RWPE1 (cell line): ENCODE measurements at regions not wholly inside any gene's neighbourhood (a gene's known extent, or its start where the extent isn't known, plus 50 kb on each side); places are given as distances from the start of the nearest gene placed in this dataset.

Experiments
- CTCF ChIA-PET: fragments of 350-600 bp; sonication (Branson Sonifier 250); formaldehyde crosslinking; extraction: SDS; loops from one replicate; lab custom pipeline; 2021; lab: Yijun Ruan, JAX
- POLR2A ChIA-PET: fragments of 400-600 bp; formaldehyde crosslinking; extraction: SDS; loops from one replicate; lab custom pipeline; 2020; ENCODE audit warnings: antibody characterized with exemption; ENCODE audit not compliant: low non-redundant PET; lab: Yijun Ruan, JAX
- DNase-seq: peaks from one replicate; pipeline ENCODE4 v3.0.0; 2012; ENCODE audit warnings: low spot score
- H3K27ac ChIP-seq: fragments of 450-650 bp; 2 replicates; pipeline ENCODE4 v1.5.1; 2017
- TF ChIP-seq, protein P1 (sequence below): fragments of 450-650 bp; conservative IDR thresholded peaks from 2 replicates; pipeline ENCODE4 v1.5.1; 2017; ENCODE audit warnings: low read depth, mild to moderate bottlenecking

DNA sequence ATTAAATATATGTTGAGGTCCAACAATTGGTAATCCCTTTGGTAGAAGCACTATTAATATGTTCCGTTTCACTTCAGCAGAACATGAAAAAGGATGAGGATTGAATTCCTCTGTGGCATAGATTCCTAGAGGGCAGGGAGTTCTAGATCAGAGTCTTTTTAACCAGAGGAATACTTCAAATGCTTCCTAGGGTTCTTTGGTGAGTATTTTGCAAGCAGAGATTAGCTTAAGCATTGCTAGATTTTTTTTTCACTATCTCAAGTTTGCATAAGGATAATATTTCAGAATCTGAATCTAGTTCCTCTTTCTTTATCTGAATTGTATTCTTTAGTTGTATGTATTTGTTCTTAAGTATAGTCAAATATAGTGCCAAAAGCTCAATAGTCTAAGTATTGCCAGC lies 116.6 kb upstream of the ADAMTSL1 start:
- TF ChIP-seq, protein P1, sequence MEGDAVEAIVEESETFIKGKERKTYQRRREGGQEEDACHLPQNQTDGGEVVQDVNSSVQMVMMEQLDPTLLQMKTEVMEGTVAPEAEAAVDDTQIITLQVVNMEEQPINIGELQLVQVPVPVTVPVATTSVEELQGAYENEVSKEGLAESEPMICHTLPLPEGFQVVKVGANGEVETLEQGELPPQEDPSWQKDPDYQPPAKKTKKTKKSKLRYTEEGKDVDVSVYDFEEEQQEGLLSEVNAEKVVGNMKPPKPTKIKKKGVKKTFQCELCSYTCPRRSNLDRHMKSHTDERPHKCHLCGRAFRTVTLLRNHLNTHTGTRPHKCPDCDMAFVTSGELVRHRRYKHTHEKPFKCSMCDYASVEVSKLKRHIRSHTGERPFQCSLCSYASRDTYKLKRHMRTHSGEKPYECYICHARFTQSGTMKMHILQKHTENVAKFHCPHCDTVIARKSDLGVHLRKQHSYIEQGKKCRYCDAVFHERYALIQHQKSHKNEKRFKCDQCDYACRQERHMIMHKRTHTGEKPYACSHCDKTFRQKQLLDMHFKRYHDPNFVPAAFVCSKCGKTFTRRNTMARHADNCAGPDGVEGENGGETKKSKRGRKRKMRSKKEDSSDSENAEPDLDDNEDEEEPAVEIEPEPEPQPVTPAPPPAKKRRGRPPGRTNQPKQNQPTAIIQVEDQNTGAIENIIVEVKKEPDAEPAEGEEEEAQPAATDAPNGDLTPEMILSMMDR, result no peak
- no peak for DNase-seq
- no peak overlapping the region for H3K27ac ChIP-seq
- CTCF ChIA-PET, result interaction anchor here (0.6 to 0.7 kb wide), 2 partner anchors 65 to 327 kb away, joined by 3 read pairs; no protein-coding TSS in a partner anchor
- POLR2A ChIA-PET, result no interaction called here

DNA sequence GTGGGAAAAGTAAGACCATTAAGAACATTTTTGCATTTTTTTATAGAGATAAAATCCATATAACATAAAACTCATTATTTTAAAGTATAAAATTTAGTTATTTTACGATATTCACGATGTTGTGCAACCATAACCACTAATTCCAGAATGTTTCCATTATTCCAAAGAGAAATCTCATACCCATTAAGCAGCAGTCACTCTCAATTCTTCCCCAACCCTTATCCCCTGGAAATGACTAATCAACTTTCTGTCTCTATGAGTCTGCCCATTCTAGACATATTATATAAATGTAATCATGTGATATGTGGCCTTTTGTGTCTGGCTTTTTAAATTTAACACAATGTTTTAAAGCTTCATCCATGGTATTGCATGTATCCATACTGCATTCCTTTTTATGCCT lies 115.6 kb upstream of the ADAMTSL1 start:
- ChIA-PET CTCF (no interaction called here), POLR2A (no interaction called here)
- no peak for DNase-seq
- H3K27ac ChIP-seq, result no peak overlapping the region
- TF ChIP-seq, protein P1, result no peak

DNA sequence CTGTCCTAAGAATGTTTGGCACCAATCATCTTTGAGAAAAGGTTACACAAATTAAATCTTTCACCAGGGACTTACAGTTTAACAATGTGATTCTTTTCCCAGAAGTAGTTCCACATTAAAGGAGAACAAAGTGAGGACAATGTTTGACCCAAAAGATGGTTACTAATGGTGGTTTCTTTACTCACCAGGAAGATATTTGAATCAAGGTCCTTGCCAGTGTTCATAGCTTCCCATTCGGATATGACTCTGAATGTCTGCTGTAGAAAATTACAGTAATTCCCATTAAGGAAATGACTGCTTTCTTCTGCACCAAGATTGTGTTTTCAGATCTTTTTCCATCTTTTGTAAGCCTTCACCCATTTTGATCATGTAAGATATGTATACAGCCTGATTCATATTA lies 114.6 kb upstream of the ADAMTSL1 start:
- ChIA-PET POLR2A (no interaction called here), CTCF (interaction anchor here (1.1 kb wide), 1 partner anchor 20 kb away, joined by 4 read pairs; no protein-coding TSS in a partner anchor)
- no peak for DNase-seq
- TF ChIP-seq, protein P1, result no peak
- H3K27ac ChIP-seq, result no peak overlapping the region

DNA sequence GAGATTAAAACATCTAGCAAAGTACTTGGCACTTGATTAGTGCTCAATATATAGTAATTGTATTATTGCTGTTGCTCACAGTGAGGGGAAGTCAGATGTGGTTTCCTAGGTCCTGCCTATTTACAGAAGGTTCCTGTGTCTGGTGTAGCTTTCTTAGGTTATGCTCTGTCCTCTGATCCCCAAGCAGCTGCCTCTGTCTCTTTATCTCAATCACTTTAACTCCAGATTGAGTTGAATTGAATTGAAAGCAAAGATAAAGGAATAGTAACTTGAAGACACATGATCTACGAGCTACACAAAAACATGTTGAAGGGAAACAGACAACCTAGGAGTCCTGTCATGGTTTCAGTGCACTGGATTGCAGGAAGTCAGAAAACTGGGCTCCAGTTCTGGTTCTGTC lies 113.9 kb upstream of the ADAMTSL1 start:
- POLR2A ChIA-PET, result no interaction called here
- no peak for DNase-seq
- H3K27ac ChIP-seq, result no peak overlapping the region
- CTCF ChIA-PET, result interaction anchor here (1.1 kb wide), 1 partner anchor 20 kb away, joined by 4 read pairs; no protein-coding TSS in a partner anchor
- TF ChIP-seq, protein P1, result no peak

DNA sequence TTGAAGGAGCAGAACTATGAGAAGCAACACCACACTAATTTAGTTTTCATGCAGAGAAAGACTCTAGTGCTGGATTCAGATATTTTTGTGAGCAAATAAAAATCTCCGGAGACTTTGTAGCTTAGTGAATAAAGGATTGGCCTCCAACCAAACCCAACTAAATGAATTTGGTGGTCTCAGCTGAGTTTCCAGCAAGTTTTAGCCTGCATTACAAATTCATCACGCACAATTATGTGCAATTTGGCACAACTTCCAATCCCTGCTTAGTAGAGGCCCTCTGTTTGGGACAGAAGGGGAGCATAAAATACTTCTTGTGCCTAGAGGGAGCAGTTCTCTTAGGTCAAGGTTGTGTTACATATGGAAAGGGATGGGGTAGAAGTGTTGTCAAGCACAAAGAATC lies 112.3 kb upstream of the ADAMTSL1 start:
- ChIA-PET CTCF (no interaction called here), POLR2A (no interaction called here)
- no peak for DNase-seq
- H3K27ac ChIP-seq, result no peak overlapping the region
- TF ChIP-seq, protein P1, result no peak

DNA sequence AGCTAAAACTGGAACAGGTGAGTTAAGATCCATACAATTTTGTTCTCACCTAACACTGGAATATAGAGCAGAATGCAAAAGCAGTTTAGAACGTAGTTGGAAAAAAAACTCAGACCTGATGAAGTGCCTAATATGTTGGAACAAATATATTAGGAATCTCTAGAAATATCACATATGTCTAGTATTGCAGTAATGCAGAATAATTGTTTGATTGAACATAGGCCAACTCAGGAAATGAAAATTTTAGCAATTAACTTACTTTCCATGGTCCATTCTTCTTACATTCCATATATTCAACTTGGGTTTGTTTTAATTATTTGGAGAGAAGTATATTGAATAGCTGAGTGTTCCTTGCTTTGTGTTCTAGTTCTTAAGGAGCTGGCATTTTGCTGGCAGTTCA lies 111.8 kb upstream of the ADAMTSL1 start:
- DNase-seq, result no peak
- ChIA-PET POLR2A (no interaction called here), CTCF (interaction anchor here (0.6 kb wide), 1 partner anchor 143 kb away, joined by 3 read pairs; no protein-coding TSS in a partner anchor)
- no peak overlapping the region for H3K27ac ChIP-seq
- TF ChIP-seq, protein P1, result no peak
